Superior temporal gyrus (tissue), 1 donor: ENCODE measurements at regions not wholly inside any gene's neighbourhood (a gene's known extent, or its start where the extent isn't known, plus 50 kb on each side); places are given as distances from the start of the nearest gene placed in this dataset.

Experiments
- DNase-seq: peaks from one replicate; pipeline ENCODE4 v3.0.0-alpha.2; 2016; ENCODE audit errors: extremely low spot score

DNA sequence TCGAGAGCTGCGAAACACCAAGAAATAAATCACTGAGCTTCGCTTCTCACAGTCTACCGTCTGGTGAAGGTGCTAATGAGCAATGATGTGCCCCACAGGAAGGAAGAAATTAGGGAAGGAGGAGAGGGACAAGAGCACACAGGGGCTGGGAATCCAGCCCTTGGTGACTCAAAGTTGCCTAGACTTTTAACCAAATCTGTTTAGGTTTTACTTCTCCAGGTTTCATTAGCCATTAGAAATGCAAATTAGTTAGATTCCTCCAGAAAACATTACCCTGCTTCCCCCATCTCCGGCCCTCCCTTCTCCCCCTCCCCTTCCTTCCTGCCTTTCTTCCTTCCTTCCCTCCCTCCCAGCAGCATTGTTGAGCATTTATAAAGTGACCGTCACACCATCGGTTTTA lies 59.3 kb upstream of the UBE2E1 start:
- no peak for DNase-seq

DNA sequence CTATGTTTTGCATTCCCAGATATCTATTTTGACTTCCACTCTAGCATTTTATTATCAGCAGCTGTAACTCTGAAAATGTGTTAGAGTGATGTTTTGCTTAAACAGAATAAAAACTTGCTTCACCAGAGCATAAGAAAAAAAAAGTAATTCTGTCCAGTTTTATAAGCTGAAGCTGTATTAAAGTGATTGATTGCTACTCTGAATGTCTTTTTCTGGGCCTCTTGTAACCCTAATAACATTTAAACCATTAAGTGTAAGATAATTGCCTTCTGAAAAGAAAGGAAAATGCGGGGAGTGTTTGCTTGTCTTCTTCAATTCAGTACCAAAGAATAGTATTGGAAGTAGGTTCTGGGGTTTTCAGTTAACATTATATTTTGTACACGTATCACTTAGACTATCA lies 57.9 kb upstream of the UBE2E1 start:
- no peak for DNase-seq

DNA sequence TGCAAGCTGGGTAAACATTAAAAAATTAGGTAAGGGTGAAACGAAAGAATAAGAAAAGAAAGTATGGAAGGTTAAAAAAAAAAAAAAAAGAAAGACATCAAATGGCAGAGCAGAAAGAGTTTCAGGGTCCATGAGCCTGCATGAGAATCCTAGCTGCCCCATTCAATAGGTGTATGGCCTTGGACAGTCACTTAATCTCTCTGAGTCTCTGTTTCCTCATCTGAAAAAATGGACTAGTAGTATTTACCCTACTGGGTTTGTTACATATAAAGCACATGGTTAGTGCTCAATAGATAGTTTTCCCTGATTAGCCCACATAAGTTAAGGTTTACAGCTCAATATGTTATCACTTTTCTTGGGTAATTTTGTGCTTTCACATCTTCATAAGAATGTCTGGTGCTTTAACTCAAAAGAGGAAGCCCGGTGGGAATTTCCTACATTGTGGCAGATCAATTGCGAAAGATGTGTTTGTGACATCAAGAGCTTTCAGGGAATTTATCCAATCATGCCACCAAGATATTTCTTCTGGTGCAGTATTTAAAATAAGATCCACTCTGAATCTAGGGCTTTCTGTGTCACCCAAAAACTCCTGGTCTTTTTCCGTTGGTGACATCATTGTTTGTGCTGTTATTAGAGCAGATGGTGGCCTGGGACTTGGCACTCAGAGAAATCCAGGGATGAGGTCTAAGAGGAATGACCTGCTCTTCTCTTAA lies 57.2 kb upstream of the UBE2E1 start:
- DNase-seq: no peak

DNA sequence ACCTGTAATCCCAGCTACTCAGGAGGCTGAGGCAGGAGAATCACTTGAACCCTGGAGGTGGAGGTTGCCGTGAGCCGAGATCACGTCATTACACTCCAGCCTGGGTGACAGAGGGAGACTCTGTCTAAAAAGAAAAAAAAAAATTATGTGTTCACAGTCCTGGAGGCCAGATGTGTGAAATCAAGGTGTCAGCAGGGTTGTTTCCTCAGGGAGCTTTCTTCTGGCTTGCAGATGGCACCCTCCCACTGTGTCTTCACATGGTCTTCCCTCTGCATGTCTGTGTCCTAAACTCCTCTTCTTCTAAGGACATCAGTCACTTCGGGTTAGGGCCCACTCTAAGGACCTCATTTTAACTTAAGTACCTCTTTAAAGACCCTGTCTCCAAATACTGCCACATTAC lies 56.1 kb upstream of the UBE2E1 start:
- DNase-seq: no peak

DNA sequence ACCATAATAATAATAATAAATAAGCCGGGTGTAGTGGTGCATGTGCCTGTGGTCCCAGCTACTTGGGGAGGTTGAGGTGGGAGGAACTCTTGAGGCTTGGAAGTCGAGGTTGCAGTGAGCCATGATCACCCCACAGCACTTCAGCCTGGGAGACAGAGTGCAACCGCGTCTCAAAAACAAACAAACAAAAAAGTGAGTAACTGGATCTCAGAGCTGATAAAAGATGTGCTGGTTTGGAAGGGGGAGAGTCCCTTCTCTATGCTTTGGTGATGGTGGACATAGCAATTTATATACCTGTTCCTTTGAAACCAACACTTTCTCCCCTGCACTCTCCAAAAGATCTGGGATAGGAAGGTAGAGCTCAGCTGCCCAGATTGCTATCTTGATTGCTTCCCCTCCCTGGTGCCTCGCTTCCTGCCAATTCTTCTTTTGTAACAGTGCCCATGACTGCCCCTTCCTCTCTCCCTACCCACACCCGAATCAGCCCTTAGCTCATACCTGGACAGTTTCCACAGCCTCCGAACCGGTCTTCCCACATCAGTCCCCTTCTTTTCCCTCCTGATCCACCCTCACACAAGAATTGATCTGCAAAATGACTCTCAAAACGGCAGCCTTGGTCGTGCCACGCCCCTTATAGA lies 55.1 kb upstream of the UBE2E1 start:
- DNase-seq: no peak

DNA sequence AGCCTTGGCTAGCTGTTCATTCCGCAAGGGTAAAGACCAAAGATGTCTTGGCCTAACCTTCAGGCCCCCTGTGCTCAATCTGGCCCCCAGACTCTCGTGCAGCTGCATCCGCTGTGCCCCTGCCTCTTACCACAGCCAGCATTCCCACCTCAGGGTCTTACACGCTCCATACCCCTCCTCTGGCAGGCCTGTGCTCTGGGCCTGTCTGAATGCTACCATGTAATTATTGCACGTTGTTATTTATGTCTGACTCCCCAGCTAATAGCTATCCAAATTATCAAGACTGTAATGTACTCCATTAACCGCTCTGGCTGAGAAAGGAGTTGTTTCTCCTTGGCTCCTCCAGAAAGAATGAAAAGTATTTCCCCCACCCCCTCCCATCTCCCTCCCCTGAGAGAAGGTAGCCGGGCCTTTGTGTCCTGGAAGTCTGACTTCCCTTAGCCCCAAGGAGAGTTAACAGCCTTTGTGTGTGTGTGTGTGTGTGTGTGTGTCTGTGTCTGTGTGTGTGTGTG lies 54.5 kb upstream of the UBE2E1 start:
- no peak for DNase-seq

- no peak for DNase-seq
Observed at GRCh38 chr3:23752126-23752525, 53.6 kb upstream of the UBE2E1 start.

- no peak for DNase-seq
Observed at GRCh38 chr3:23754215-23754614, 51.5 kb upstream of the UBE2E1 start.
